ENCODE measurements at regions not wholly inside any gene's neighbourhood (a gene's known extent, or its start where the extent isn't known, plus 50 kb on each side); places are given as distances from the start of the nearest gene placed in this dataset.

GRCh38 chr9:29669613-29670012 lies 2096.3 kb upstream of the C9orf72 start:
- TF ChIP-seq CTCF (IDR thresholded peaks at IDR 0.05) = no peak
- no peak for TF ChIP-seq EZH2 (IDR thresholded peaks at IDR 0.05)
- no peak for TF ChIP-seq EZH2phosphoT487 (IDR thresholded peaks at IDR 0.05)

Data from neural progenitor cell (in vitro differentiated cells).